Neural progenitor cell (in vitro differentiated cells): ENCODE measurements at regions not wholly inside any gene's neighbourhood (a gene's known extent, or its start where the extent isn't known, plus 50 kb on each side); places are given as distances from the start of the nearest gene placed in this dataset.

ENCODE experiments used
- CTCF ChIP-seq: fragments of 200-600 bp; sonication (generic); IDR thresholded peaks from 2 replicates; pipeline ENCODE4 v1.5.1; 2017; ENCODE audit warnings: antibody characterized with exemption, mild to moderate bottlenecking
- EZH2 ChIP-seq: fragments of 200-600 bp; sonication (generic); IDR thresholded peaks from 2 replicates; pipeline ENCODE4 v1.6.1; 2017; ENCODE audit warnings: antibody characterized with exemption, mild to moderate bottlenecking, moderate library complexity
- EZH2phosphoT487 ChIP-seq: fragments of 200-600 bp; sonication (generic); IDR thresholded peaks from 2 replicates; pipeline ENCODE4 v1.6.1; 2017; ENCODE audit warnings: antibody characterized with exemption

DNA sequence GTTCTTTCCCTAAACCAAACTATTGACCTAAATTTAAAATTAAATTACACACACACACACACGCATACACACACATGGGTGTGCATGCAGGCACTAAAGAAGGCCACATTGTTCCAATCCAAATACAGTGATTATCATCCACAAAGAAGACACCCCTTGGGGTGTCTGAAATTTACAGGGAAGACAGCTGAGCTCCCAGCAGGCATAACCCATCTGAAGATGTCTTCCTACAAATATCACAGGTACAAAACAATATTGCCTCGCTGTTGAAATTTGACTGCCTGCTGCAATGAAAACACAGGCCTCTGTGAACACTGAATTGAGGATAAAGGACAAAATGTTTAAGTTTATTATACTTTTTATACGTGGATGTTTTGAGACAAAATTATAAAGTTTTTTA, 50.2 kb upstream of the SLC7A11 start:
- TF ChIP-seq CTCF, result no peak
- TF ChIP-seq EZH2, result no peak
- no peak for TF ChIP-seq EZH2phosphoT487
